Keratinocyte (primary cell): ENCODE measurements at regions not wholly inside any gene's neighbourhood (a gene's known extent, or its start where the extent isn't known, plus 50 kb on each side); places are given as distances from the start of the nearest gene placed in this dataset.

Experiments
- EZH2 ChIP-seq: IDR thresholded peaks from one replicate; pipeline ENCODE4 v1.6.1; 2012; ENCODE audit warnings: inconsistent platforms, mild to moderate bottlenecking, low read length, moderate library complexity
- TF ChIP-seq, protein P1 (sequence below), 3 experiments: IDR thresholded peaks in 1 of 3; conservative IDR thresholded peaks in 1 of 3; optimal IDR thresholded peaks in 1 of 3; 2 replicates in 2 of 3; 3 replicates in 1 of 3; pipeline versions ENCODE3 to v1.5.1; 2011; ENCODE audit warnings: low read length in 3 of 3, mild to moderate bottlenecking in 3 of 3, moderate library complexity in 2 of 3, control low read depth in 1 of 3, inconsistent platforms in 1 of 3; ENCODE audit not compliant: insufficient read depth in 2 of 3; ENCODE audit errors: extremely low read depth in 1 of 3

- TF ChIP-seq EZH2: no peak
- TF ChIP-seq, protein P1, sequence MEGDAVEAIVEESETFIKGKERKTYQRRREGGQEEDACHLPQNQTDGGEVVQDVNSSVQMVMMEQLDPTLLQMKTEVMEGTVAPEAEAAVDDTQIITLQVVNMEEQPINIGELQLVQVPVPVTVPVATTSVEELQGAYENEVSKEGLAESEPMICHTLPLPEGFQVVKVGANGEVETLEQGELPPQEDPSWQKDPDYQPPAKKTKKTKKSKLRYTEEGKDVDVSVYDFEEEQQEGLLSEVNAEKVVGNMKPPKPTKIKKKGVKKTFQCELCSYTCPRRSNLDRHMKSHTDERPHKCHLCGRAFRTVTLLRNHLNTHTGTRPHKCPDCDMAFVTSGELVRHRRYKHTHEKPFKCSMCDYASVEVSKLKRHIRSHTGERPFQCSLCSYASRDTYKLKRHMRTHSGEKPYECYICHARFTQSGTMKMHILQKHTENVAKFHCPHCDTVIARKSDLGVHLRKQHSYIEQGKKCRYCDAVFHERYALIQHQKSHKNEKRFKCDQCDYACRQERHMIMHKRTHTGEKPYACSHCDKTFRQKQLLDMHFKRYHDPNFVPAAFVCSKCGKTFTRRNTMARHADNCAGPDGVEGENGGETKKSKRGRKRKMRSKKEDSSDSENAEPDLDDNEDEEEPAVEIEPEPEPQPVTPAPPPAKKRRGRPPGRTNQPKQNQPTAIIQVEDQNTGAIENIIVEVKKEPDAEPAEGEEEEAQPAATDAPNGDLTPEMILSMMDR (optimal IDR thresholded peaks at IDR 0.05 in 1 of 3, IDR thresholded peaks at IDR 0.05 in 1 of 3, conservative IDR thresholded peaks at IDR 0.05 in 1 of 3; ENCODE audit: extremely low read depth in 1 of 3, insufficient read depth in 2 of 3, low read length in 3 of 3): no peak
Observed at GRCh38 chr13:79155883-79156282, 250.2 kb downstream of the RBM26 start.
